GM23338 (cell line): ENCODE measurements at regions not wholly inside any gene's neighbourhood (a gene's known extent, or its start where the extent isn't known, plus 50 kb on each side); places are given as distances from the start of the nearest gene placed in this dataset.

Experiments used
- CREB1 ChIP-seq: fragments of 250-450 bp; sonication (Bioruptor Pico); IDR thresholded peaks from 2 replicates; pipeline ENCODE4 v1.5.0; 2020; ENCODE audit warnings: low read depth, mild to moderate bottlenecking, moderate library complexity
- CTCF ChIP-seq, 2 experiments: fragments of 200-600 bp in 1 of 2; sonication (generic) in 1 of 2; conservative IDR thresholded peaks; 2 replicates each; pipeline versions ENCODE4 v1.5.1 to v1.6.1; 2016 to 2017; ENCODE audit warnings: antibody characterized with exemption in 2 of 2, low read depth in 2 of 2, mild to moderate bottlenecking in 2 of 2, moderate library complexity in 1 of 2
- ETS1 ChIP-seq: IDR thresholded peaks from 2 replicates; pipeline ENCODE4 v1.6.1; 2016; ENCODE audit warnings: antibody characterized with exemption
- EZH2 ChIP-seq: fragments of 200-600 bp; sonication (generic); IDR thresholded peaks from one replicate; pipeline ENCODE4 v1.8.0; 2017; ENCODE audit warnings: antibody characterized with exemption, mild to moderate bottlenecking, low read depth; ENCODE audit not compliant: unreplicated experiment
- EZH2phosphoT487 ChIP-seq: fragments of 200-600 bp; sonication (generic); IDR thresholded peaks from one replicate; pipeline ENCODE4 v1.8.1; 2018; ENCODE audit warnings: antibody characterized with exemption; ENCODE audit not compliant: unreplicated experiment
- JUNB ChIP-seq: IDR thresholded peaks from one replicate; pipeline ENCODE4 v1.6.1; 2016; ENCODE audit warnings: antibody characterized with exemption; ENCODE audit not compliant: unreplicated experiment
- NANOG ChIP-seq: IDR thresholded peaks from 2 replicates; pipeline ENCODE4 v1.6.1; 2016; ENCODE audit warnings: antibody characterized with exemption, borderline replicate concordance
- POLR2AphosphoS5 ChIP-seq: IDR thresholded peaks from 2 replicates; pipeline ENCODE4 v1.6.1; 2016; ENCODE audit warnings: antibody characterized with exemption, low read depth
- REST ChIP-seq: IDR thresholded peaks from one replicate; pipeline ENCODE4 v1.6.1; 2018; ENCODE audit warnings: antibody characterized with exemption; ENCODE audit not compliant: unreplicated experiment
- STAT1 ChIP-seq: IDR thresholded peaks from one replicate; pipeline ENCODE4 v1.6.1; 2016; ENCODE audit warnings: antibody characterized with exemption; ENCODE audit not compliant: unreplicated experiment
- ZNF114 ChIP-seq: fragments of 250-450 bp; sonication (Bioruptor Pico); IDR thresholded peaks from 2 replicates; pipeline ENCODE4 v1.5.0; 2020; ENCODE audit warnings: mild to moderate bottlenecking, moderate library complexity
- ZNF331 ChIP-seq: fragments of 250-450 bp; sonication (Bioruptor Pico); IDR thresholded peaks from 2 replicates; pipeline ENCODE4 v1.5.0; 2020; ENCODE audit warnings: low read depth, mild to moderate bottlenecking, moderate library complexity
- ZNF462 ChIP-seq: fragments of 250-450 bp; sonication (Bioruptor Pico); IDR thresholded peaks from 2 replicates; pipeline ENCODE4 v1.5.0; 2020; ENCODE audit warnings: mild to moderate bottlenecking, moderate library complexity

GRCh38 chr16:66001432-66001831 is 365.1 kb upstream of the CDH5 start:
- TF ChIP-seq CTCF (conservative IDR thresholded peaks at IDR 0.05; ENCODE audit: low read depth in 2 of 2) (no peak), EZH2 (no peak), POLR2AphosphoS5 (no peak), CREB1 (CRISPR knock-in tag) (no peak), REST (no peak), ZNF462 (CRISPR knock-in tag) (no peak), EZH2phosphoT487 (no peak), STAT1 (no peak), ZNF114 (no peak), JUNB (no peak), ZNF331 (no peak), ETS1 (no peak), NANOG (no peak)
